ENCODE measurements at regions not wholly inside any gene's neighbourhood (a gene's known extent, or its start where the extent isn't known, plus 50 kb on each side); places are given as distances from the start of the nearest gene placed in this dataset.

DNA sequence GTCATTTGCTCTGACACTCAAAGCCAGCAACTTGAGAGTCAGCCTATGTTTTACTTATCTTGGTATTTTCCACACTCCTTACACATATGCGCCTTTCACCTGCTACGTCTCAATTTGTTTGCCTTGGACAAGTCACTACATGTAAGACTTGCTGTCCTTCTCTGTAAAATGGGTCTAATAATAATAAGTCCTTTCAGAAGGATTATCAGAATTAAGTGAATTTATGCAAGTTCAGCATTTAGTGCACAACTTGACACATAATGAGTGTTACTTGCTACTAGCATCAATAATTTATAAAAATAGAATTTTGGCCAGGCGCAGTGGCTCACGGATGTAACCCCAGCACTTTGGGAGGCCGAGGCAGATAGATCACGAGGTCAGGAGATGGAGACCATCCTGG lies 71.1 kb upstream of the UBL3 start:
- no peak for DNase-seq

DNA sequence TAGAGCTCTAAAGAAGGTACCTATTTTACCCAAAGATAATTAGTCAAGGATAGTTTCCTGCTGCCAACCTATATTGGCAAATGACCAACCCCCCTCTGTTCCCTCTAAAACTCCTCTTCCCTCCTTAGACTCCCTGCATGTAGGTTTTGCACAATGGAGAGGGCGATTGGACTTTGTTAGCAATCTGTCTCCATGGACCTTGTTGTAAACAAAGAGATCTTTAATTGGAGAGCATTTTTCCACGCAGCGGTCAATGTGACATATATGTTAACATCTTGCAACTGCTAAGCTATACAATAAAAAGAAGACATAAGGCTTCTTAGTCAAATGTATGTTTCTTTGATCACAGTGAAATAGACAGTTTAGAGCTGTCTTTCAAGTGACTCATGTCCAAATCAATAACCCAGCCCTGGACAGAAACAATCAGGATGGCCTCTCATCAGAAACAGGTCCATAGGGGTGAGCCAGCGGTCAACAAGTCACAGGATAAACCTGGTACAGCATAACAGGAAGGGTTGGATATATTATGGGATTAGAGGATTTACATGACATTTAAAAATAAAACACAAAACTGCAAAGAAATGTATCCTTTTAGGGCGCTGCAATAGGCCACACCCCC lies 69.7 kb upstream of the UBL3 start:
- no peak for DNase-seq

DNA sequence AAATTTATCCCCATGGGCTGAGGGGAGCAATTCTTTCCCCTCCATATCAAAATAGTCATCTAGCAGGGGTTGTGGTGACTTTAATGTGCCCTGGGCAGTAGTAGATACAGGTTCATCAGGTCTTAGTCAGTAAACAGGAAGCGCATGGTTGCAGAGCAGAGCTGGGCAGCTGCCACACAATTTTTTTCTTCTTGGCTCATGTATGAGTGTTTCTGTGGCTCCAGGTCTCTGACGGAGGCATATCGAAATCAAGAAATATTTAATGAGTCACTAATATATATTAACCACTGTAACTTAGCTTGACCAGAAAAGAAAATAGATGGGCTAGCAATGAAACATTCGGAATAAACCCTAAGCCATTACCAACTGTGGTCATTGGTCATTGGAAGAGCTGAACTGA lies 68.4 kb upstream of the UBL3 start:
- no peak for DNase-seq

DNA sequence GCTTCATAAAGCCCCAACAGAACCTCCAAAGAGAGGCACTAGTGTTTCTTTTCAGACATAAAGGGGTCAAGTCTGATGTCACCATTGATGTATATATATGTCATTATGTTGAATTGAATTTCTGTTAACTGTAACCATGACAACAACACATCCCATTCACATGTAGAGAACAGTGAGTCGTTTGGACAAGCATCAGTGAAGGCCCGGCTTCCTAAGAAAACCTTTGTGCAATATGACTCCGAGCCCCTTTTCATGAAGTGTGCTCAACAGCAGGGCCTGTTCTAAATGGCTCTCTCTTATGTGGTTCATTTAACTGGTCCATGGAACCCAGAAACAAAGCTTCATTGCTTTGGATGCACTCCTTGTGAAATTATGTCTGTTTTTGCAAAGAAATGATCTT lies 67.2 kb upstream of the UBL3 start:
- DNase-seq, result no peak

DNA sequence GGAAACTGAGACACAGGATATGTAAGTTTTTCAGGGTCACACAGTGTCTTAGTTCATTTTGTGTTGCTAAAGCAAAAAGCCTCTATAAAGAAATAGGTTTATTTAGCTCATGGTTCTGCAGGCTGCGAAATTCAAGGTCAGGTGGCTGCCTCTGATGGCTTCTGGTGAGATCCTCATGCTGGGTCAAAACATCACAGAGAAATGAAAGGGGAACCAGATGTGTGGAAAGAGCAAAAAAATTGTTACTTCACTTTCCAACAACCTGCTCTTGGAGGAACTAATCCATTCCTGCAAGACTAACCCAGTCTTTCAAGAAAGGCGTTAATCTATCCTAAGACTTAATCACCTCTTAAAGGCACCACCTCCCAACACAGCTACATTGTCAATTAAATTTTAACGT lies 64.2 kb upstream of the UBL3 start:
- no peak for DNase-seq

DNA sequence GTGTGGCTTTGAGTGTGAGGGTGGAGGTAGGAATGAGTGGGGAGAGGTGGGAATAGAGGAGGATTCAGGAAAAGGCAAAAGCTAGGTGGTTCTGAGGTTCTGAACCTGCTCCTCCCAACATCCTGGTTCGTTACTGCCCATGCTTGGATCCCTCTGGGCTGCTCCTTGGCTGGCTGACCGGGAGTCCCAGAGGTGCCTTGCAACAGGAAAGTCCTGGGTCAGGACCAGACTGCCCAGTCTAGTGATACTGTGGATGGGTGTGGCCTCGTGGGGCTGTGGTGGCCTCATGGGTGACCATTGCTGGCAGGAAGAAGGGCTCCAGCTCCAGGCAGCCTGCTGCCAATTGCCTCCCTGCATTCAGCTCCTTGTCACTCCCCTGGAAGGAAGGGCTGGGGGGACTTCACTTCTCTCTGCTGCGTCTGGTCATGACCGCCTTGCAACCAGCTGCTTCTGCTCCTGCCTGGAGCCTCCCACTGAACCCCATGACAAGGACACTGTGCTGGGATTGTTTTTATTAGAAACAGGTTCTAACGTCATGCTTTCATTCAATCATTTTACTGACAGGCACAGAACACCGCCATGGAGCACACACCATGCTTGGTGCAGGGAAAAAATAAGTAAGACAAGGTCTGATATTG lies 61.5 kb upstream of the UBL3 start:
- no peak for DNase-seq

DNA sequence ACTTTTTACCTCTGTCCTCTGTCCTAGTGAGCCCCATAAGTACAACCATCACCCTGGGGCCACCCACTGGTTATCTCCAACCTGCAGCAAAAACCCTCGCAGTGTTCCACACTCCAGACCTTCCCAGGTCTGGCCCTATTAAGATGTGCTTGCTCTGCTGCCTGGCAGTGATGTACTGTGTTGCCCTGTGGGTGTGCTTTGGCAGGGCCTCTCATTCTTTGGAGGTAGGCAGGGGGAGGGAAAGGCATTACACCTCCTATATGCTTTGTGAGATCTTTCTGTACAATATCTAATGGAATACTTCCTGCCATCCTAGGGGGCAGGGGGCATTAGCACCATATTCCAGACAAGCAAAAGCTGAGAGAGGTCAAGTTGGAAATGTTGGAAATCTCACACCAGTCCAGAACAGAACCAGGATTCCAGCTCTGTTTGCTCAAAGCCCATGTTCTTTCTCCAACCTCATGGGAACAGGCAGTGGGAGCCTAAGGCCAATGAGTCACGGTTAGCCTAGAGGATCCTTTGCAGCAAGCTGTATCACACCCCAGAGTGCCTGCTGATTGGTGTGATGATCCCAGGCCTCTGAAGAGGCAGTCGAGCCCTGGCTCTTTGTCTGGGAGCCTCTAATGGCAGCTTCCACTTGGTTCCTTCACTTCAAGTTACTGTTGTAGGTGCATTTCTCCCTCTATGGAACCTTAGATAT lies 59.7 kb upstream of the UBL3 start:
- DNase-seq, result no peak

DNA sequence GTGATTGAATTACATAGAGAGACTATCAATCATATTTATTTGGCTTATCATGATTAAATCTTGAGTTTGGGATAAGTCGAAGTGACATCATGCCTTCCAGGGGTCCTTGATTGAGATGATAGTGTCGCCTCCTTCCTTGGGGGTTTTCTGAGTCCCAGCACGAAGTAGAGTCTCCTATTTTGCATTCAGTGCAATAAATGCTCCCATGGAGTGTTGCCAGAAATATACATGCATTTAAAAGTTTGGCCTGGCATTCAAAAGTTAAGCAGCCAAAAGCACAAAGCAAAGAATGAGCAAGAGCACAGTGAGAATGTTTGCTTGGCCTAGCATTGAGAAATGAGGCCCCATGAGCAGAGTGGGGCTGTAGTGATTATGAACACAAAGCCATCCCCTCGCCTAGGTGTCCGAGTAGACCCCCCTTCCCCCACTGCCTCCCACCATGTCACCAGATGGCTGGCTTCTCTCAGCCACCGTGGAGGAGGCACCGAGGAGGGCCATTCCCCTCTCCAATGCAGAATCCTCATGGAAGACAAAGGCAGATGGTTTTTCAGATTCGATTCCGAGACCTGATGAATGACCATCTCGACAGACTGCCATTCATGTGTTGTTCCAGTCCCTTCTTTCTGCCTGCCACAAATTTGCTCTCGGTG lies 58.8 kb upstream of the UBL3 start:
- DNase-seq, result no peak

DNA sequence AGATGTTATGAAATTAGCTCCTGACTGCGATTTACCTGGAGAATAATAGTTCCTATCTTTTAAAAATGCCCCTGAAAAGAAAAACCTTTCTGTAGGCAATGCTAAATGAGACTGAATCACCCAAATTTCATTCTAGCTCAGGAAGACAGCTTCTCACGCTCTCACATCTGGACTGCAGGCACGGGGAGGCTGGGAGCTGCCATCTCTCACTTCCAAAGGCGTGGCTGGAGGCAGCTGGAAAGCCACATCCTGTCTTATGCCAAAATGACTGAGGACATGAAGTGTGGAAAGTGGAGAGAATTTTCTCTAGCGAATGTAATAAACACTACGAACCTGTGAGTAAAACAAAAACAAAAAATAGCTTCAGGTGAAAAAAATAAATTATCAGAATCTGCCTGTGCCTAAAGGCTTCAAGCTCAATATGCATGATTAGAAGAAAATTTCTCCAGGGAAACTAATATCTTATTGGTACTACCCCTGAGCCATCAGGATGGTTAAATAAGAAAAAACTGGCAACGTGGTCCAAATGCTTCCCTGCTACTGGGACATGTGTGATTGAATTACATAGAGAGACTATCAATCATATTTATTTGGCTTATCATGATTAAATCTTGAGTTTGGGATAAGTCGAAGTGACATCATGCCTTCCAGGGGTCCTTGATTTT lies 58.1 kb upstream of the UBL3 start:
- DNase-seq, result no peak

DNA sequence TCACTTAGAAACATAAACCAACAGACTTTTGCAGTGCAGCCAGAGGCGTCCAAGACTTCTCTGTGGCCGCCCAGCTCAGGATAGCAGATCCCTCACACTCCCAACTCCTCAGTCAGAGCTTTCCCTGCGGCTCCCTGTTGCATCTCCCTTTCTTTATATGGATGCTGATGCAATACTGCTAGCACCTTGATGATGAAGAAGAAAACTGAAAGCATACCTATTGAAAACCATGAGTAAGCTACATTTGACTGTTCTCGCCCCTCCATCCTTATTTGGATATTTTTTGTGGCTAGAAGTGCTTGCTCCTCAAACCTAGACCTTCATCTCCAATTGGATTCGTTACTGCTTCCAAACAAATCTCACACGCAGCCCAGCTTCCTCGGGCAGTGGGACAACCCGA lies 57.3 kb upstream of the UBL3 start:
- no peak for DNase-seq

DNA sequence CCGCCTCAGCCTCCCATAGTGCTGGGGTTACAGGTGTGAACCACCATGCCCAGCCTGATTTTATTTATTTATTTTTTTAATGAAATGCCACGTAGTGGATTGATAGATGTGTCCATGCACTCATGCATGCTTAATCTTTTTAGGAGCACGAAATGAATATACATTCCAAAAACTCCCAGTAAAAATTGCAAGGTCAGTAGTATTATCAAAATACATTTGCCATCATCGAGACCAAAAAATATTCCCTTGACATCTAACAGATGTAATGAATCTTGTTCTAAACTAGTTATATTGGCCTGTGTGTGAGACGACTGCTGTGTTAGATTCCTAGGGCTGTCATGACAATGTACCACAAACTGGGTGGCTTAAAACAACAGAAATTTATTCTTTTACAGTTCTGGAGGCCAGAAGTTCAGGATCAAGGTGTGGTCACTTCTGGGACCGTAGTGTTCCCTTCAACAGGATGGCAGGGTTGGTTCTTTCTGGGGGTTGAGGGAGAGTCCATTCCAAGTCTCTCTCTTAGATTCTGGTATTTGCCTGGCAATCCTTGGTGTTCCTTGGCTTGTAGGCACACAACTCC lies 56.1 kb upstream of the UBL3 start:
- no peak for DNase-seq

DNA sequence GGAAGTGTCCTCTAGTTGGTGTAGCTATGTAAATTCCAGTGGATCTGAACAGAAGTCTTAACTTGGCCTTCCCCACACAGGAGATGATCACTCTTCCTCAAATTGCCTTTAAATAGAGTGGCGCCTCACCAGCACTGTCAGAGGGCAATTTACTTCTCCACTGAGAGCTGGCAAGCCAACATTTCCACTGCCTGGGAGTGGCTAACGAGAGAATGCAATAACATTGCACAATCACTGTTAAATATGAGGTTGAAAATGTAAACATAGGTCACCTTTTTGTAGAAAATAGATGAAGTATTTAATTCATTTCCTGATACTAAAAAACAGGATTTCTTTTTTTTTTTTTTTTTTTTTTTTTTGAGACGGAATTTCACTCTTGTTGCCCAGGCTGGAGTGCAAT lies 55.4 kb upstream of the UBL3 start:
- DNase-seq, result no peak

DNA sequence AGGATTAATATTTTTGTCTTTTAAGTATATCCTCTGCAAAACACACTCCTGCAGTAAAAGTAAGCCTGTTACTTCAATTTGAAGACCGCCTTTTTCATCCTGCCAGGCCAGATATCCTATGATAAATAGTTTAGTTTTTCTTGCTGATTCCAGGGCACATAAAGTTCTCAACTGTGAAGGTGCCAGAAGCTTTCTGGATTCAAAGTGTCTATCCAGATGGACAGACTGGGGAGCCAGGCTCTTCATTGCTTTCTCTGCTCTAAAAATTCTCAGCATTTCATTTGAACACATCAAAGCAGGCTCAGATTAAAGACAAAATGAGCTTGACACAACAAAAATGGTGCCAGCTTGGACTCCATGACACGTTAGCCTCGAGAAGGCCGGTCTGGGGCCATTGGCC lies 53.6 kb upstream of the UBL3 start:
- no peak for DNase-seq

DNA sequence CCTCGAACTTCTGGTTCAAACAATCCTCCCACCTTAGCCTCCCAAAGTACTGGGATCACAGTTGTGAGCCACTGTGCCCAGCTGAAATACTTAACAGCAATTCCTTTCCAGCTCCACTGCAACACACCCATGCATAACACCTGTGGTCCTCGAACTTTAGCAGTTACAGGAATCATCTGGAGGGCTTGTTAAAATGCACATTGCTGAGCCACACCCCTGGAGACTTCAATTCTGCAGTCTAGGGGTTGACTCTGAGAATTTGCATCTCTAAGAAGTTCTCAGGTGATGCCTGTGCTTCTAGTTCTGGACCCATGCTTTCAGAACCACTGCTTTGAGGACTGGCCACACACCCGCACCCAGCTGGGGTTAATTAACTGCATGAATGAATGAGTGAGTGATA lies 53.1 kb upstream of the UBL3 start:
- DNase-seq, result no peak

DNA sequence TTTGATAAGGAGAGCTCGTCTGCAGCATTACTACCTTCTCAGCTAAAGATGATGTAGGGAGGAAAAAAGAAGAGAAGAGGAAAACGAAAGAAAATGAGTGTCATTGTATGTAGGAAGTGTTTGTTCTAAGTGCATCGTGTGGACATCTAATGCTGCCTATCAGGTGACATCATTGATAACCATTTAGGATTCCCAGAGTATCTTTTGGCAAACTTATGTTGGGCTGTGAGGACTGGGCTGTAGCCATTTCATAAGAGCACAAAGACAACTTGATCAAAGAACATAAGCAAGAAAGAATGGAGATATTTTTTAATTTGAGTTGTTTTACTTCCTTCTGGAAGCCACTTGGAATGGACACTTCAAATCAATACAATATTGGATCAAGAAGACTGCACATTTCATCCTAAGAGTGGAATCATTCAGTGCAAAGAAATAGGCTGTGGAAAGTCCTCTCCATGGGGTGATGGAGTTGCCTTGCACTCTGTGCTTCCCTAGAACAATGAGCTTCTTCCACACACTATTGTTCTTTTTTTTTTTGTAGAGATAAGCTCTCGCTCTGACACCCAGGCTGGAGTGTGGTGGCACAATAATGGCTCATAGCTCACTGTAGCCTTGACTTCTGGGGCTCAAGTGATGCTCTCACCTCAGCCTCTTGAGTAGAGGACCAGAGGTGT lies 52.4 kb upstream of the UBL3 start:
- no peak for DNase-seq

DNA sequence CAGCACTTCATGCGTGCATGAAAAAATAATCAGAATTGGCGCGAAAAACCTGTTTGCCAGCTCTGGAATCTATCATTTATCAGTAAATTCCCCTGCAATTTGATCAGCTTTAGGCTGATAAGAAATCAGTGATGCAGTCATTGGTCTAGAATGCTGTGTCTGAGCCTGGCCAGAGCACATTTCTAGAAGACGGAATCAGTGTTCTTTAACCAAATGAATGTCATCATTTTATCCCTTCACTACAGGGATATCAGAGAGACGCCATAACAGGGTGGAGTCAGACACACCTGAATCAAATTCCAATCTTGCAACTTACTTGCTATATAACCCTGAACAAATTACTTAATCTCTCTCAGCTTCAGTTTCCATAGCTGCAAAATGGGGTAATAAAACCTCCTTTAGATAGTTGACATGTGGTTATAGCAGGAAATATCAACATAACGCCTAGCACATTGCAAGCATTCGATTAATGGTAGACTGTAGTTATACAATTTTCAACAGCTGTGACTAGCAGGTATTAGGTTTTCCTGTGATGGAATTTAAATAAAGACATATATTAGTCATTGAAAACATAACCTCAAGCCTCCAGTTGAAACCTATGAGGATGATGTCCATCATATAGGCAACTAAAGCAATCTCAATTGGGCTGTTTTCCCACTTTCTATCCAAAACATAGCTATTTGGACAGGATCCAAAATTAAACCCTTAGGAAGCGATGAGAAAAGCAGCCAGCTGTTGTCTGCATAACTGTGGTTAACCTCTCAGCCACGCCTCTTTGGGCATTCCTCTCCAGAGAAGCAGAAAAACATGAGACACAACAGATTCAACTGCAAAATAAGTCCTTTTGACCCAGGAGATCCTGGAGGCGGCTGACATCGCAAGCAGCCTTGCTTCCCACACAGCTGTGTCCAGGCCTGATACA lies 51.6 kb upstream of the UBL3 start:
- peak; percentile 67 for DNase-seq
